Fibroblast of skin of scalp (primary cell): ENCODE measurements at regions not wholly inside any gene's neighbourhood (a gene's known extent, or its start where the extent isn't known, plus 50 kb on each side); places are given as distances from the start of the nearest gene placed in this dataset.
"Not testable (repeated sequence)": the region's sequence is repeated elsewhere in the genome, so short reads cannot be mapped to it uniquely, and the experiment has no call there.

Experiments
- DNase-seq: peaks from one replicate; pipeline ENCODE4 v3.0.0-alpha.2; 2013

DNA sequence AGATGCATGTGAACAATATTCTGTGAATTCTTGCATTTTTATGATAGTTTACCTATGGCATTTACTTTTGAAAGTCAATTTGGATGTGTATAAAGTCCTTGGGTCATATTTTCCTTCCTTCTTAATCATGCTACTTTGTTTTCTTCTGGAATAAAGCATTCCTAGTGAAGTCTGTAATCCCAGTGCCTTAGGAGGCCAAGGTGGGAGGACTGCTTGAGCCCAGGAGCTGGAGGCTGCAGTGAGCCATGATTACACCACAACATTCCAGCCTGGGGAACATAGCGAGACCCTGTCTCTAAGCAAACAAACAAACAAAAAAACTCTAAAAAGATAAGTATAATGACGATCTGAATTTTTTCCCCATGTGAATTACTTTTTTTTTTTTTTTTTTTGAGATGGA is 69.7 kb upstream of the SYNCRIP start:
- DNase-seq = no peak

DNA sequence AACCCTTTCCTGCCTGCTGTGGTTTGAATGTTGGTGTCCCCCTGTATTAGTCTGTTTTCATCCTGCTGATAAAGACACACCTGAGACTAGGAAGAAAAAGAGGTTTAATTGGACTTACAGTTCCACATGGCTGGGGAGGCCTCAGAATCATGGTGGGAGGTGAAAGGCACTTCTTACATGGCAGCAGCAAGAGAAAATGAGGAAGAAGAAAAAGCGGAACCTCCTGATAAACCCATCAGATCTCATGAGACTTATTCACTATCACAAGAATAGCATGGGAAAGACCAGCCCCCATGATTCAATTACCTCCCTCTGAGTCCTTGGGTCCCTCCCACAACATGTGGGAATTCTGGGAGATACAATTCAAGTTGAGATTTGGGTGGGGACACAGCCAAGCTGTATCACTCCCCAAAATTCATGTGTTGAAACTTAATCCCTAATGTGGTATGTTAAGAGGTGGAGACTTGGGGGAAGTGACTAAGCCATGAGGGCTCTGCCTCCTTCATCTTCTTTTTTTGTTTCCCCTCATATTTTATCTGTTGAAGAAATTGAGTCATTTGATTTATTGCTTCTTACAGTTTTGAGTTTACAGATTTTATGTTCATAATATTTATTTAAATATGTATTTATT is 64.9 kb upstream of the SYNCRIP start:
- not testable (repeated sequence) for DNase-seq

DNA sequence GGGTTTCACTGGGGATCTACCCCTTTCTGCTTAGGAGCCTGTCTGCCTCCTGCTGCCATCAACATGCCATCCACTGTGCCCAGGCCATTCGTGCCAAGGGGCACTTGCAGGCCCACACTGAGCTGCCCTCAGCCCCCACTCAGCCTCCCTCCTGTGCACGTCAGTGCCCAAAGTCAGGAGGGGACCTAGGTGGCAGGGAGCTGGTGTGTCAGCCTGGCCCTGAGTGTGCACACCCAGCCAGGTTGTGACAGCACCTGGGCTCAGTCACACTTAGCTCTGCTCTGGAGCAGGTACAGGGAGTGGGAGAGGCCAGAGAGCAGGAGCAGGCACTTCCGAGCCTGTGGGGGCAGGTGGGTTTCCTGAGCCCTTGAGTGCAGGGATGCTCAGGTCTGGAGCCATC is 63.6 kb upstream of the SYNCRIP start:
- DNase-seq = no peak

DNA sequence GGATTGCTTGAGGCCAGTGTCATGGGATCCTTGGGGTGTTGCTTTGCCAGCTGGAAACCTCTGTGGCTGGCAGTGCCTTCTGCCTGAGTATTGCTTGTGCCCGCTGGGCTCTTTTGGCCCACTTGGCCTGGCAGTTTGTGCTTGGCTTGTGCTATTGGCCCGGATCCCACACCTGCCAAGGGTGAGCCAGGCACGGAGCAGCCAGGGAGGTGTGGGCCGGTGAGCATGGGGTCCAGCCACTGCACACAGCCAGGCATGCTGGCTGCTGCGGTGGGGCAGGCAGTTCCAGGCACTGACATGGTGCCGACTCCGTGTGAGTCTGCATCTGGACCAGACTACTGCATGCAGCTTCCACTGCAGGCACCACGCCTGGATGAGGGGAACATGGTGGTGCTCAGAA is 62.5 kb upstream of the SYNCRIP start:
- DNase-seq = no peak

DNA sequence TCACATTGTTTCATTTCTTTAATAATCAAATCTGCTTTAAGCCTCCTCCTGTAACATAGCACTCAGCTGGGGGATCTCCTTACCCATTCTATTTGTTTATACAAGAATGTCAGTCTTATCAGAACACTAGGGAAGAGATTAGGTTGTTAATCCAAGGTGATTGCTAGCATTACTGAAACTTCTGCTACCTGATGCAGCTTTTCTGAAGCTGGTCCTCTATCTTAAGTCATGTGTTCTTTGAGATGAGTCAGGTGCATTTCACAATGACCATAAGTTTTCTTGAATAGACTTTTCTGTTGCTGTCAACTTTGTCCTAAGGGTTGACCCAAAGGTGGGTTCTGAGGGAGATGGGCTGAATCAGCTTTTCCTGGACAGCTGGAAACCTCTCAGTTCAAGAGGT is 60.7 kb upstream of the SYNCRIP start:
- no peak for DNase-seq
